HL-60 (cell line): ENCODE measurements at regions not wholly inside any gene's neighbourhood (a gene's known extent, or its start where the extent isn't known, plus 50 kb on each side); places are given as distances from the start of the nearest gene placed in this dataset.

ENCODE experiments used
- DNase-seq, 2 experiments: peaks; one replicate each; pipeline ENCODE4 v3.0.0-alpha.2; 2010 to 2020; ENCODE audit warnings: low read depth in 1 of 2, low spot score in 1 of 2
- H3K27ac ChIP-seq: fragments of 250-450 bp; sonication (Bioruptor Pico); replicated peaks from 2 replicates; pipeline ENCODE4 v1.5.1; 2020; ENCODE audit warnings: mild to moderate bottlenecking, moderate library complexity
- H3K27me3 ChIP-seq: fragments of 250-450 bp; sonication (Bioruptor Pico); 2 replicates; pipeline ENCODE4 v1.5.1; 2021; ENCODE audit warnings: mild to moderate bottlenecking, moderate library complexity; ENCODE audit not compliant: insufficient read depth, poor library complexity, severe bottlenecking
- H3K4me3 ChIP-seq: replicated peaks from 2 replicates; pipeline ENCODE4 v1.5.1; 2011; ENCODE audit warnings: mild to moderate bottlenecking, control low read depth, low read length; ENCODE audit not compliant: insufficient read depth
- CTCF ChIP-seq: IDR thresholded peaks from one replicate; pipeline ENCODE4 v1.5.1; 2011; ENCODE audit warnings: low read length, control low read depth, inconsistent platforms; ENCODE audit not compliant: insufficient read depth
- GABPA ChIP-seq: IDR thresholded peaks from 2 replicates; pipeline ENCODE4 v1.6.1; 2012; ENCODE audit warnings: low read depth
- POLR2AphosphoS5 ChIP-seq: IDR thresholded peaks from 2 replicates; pipeline ENCODE4 v1.6.1; 2012; ENCODE audit warnings: low read depth
- SPI1 ChIP-seq: IDR thresholded peaks from 2 replicates; pipeline ENCODE4 v1.6.1; 2012; ENCODE audit warnings: low read depth, mild to moderate bottlenecking, borderline replicate concordance
- TF ChIP-seq, protein P1 (sequence below): IDR thresholded peaks from 2 replicates; pipeline ENCODE4 v1.6.1; 2012; ENCODE audit warnings: low read depth; ENCODE audit not compliant: insufficient replicate concordance

- no peaks in the 10 kb centered on the region for H3K27me3 ChIP-seq
- H3K4me3 ChIP-seq, result no peak overlapping the region
- DNase-seq, result no peak
- no peak overlapping the region for H3K27ac ChIP-seq
- TF ChIP-seq, protein P1, sequence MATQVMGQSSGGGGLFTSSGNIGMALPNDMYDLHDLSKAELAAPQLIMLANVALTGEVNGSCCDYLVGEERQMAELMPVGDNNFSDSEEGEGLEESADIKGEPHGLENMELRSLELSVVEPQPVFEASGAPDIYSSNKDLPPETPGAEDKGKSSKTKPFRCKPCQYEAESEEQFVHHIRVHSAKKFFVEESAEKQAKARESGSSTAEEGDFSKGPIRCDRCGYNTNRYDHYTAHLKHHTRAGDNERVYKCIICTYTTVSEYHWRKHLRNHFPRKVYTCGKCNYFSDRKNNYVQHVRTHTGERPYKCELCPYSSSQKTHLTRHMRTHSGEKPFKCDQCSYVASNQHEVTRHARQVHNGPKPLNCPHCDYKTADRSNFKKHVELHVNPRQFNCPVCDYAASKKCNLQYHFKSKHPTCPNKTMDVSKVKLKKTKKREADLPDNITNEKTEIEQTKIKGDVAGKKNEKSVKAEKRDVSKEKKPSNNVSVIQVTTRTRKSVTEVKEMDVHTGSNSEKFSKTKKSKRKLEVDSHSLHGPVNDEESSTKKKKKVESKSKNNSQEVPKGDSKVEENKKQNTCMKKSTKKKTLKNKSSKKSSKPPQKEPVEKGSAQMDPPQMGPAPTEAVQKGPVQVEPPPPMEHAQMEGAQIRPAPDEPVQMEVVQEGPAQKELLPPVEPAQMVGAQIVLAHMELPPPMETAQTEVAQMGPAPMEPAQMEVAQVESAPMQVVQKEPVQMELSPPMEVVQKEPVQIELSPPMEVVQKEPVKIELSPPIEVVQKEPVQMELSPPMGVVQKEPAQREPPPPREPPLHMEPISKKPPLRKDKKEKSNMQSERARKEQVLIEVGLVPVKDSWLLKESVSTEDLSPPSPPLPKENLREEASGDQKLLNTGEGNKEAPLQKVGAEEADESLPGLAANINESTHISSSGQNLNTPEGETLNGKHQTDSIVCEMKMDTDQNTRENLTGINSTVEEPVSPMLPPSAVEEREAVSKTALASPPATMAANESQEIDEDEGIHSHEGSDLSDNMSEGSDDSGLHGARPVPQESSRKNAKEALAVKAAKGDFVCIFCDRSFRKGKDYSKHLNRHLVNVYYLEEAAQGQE, result no peak
- TF ChIP-seq CTCF, result no peak
- no peak for TF ChIP-seq SPI1
- TF ChIP-seq POLR2AphosphoS5, result no peak
- no peak for TF ChIP-seq GABPA
Measured at GRCh38 chr10:42941790-42942189, 135.1 kb upstream of the RET start.

DNA sequence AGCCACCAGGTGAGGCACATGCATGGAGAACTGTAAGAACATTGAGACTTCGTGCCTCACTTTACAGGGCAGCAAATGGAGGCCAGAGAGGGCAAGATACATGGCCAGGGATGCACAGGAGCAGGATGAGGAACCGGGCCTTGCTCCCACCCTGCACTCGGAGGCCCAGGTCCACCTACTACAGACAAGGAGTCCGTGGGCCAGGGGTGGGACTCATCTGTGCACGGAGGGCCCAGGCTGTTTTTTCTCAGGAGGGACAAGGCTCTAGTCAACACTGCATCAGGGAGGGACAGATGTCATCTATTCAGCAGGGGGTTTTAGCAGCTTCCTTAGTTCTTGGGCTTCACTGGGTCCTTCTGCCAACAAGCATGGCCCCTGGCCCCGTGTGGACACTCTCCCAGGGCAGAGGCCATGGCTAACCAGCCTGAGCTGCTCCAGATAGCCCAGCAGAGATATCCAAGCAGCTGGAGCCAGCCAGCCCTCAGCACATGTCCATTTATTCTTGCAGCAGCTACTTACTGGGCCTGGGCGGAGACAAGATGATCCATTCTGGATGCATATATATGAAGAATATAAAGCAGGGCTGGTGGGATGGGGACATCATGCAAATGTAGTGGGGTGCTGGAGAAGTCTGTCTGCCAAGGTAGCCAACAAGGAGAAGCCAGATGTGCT lies 134.5 kb upstream of the RET start:
- Histone ChIP-seq H3K4me3 (no peak overlapping the region), H3K27me3 (no peaks in the 10 kb centered on the region), H3K27ac (no peak overlapping the region)
- no peak for DNase-seq
- TF ChIP-seq GABPA (no peak), SPI1 (no peak), CTCF (no peak), POLR2AphosphoS5 (no peak)
- TF ChIP-seq, protein P1, result no peak

GRCh38 chr10:42943025-42943818 lies 133.6 kb upstream of the RET start:
- no peak for DNase-seq
- no peak overlapping the region for H3K27ac ChIP-seq
- no peaks in the 10 kb centered on the region for H3K27me3 ChIP-seq
- H3K4me3 ChIP-seq, result no peak overlapping the region
- TF ChIP-seq POLR2AphosphoS5, result no peak
- no peak for TF ChIP-seq CTCF
- TF ChIP-seq SPI1, result no peak
- TF ChIP-seq, protein P1, result no peak
- no peak for TF ChIP-seq GABPA
